Ovary (tissue), 7 donors: ENCODE measurements at regions not wholly inside any gene's neighbourhood (a gene's known extent, or its start where the extent isn't known, plus 50 kb on each side); places are given as distances from the start of the nearest gene placed in this dataset.

Source experiments
- DNase-seq, 5 donors: peaks; one replicate each; pipeline ENCODE4 v3.0.0-alpha.2; 2019 to 2020
- H3K27ac ChIP-seq, 2 donors: fragments of 200-600 bp; one replicate each; pipeline versions ENCODE4 v1.5.1 to v1.8.0; 2019 to 2022
- H3K27me3 ChIP-seq: fragments of 200-600 bp; one replicate; pipeline ENCODE4 v1.8.0; 2022
- H3K36me3 ChIP-seq: fragments of 200-600 bp; sonication (generic); one replicate; pipeline ENCODE4 v1.5.1; 2019
- H3K4me1 ChIP-seq: one replicate; pipeline ENCODE4 v1.8.1; 2013; ENCODE audit warnings: mild to moderate bottlenecking, moderate library complexity; ENCODE audit not compliant: insufficient read depth
- H3K4me3 ChIP-seq: fragments of 200-600 bp; sonication (generic); one replicate; pipeline ENCODE4 v1.5.1; 2017
- H3K9me3 ChIP-seq, 2 donors: fragments of 200-600 bp in 1 of 2; sonication (generic) in 1 of 2; one replicate each; pipeline versions ENCODE4 v1.5.1 to v1.8.1; 2013 to 2019; ENCODE audit warnings: mild to moderate bottlenecking in 1 of 2, moderate library complexity in 1 of 2
- EP300 ChIP-seq: sonication (generic); formaldehyde crosslinking; IDR thresholded peaks from one replicate; pipeline ENCODE4 v1.6.1; 2017; ENCODE audit warnings: antibody characterized with exemption
- POLR2A ChIP-seq: fragments of 450-650 bp; IDR thresholded peaks from one replicate; pipeline ENCODE4 v1.6.1; 2017; ENCODE audit warnings: antibody characterized with exemption, mild to moderate bottlenecking, moderate library complexity
- WGBS, 3 donors: extraction: QIAGEN DNeasy Blood & Tissue Kit in 1 of 3; methylation state at CpG; one replicate each; pipeline versions ENCODE4 v1.1.5 to v1.1.7; 2013 to 2017; 5-methylcytosine and 5-hydroxymethylcytosine counted together
- intact Hi-C, 4 donors: fragments of 100-400 bp; cut with DNase I; formaldehyde crosslinking; loops; one replicate each; pipeline versions ENCODE4 v1.11.0 to v1.15.1; 2022 to 2023
- TF ChIP-seq, protein P1 (sequence below), 3 donors: fragments of 450-650 bp in 2 of 3; fragments of 200-600 bp in 1 of 3; IDR thresholded peaks; one replicate each; pipeline versions ENCODE4 v1.5.1 to v1.8.0; 2016 to 2022; ENCODE audit warnings: antibody characterized with exemption in 3 of 3, mild to moderate bottlenecking in 1 of 3
- donor health status: DM: no; HTN: no; CAD: no; lungs with moderate emphysema.
- donor health status: DM: no; HTN: no; CAD: no.
- donor health status: Bipolar disorder and iron deficiency.
- donor health status: DM: no; HTN: no; CAD: no.
- donor health status: DM: yes; HTN: yes; CAD: no.

DNA sequence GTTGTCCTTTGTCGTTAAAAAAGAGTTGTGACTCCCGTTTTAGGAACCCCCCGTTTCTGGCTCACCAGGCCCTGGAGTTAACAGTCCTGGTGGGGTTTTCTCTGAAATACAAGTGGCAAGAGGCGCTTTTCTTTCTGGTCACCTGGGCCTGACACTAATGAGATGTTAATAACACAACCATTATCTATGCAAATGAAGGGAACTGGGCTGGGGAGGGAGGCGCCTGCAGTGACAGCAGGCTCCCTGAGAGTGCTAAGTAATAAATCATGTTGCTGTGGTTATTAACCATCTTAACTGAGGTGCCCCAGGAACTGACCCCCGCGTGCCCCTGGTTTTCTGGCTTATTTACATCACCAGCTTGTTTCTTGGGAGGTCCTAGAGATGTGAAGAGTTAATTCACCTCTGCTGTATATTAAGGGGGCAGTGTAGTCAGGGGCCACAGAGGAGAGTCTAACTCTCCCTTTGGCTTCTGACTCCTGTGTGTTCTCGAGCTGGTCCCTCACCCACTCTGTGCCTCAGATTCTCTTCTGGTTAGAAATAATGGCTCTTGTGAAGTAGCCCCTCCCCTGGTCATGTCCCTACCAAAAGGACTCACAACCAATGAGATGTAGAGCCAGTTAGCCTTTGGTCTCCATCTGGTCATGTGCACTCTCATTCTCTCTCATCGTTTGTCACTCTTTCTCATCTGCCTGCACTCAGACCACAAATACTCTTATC lies 276.6 kb upstream of the CADM1 start:
- H3K9me3 ChIP-seq, result no peaks in the 10 kb centered on the region
- intact Hi-C loops, result no loop called here
- no peak overlapping the region for H3K27ac ChIP-seq
- no peaks in the 10 kb centered on the region for H3K4me1 ChIP-seq
- TF ChIP-seq, protein P1, sequence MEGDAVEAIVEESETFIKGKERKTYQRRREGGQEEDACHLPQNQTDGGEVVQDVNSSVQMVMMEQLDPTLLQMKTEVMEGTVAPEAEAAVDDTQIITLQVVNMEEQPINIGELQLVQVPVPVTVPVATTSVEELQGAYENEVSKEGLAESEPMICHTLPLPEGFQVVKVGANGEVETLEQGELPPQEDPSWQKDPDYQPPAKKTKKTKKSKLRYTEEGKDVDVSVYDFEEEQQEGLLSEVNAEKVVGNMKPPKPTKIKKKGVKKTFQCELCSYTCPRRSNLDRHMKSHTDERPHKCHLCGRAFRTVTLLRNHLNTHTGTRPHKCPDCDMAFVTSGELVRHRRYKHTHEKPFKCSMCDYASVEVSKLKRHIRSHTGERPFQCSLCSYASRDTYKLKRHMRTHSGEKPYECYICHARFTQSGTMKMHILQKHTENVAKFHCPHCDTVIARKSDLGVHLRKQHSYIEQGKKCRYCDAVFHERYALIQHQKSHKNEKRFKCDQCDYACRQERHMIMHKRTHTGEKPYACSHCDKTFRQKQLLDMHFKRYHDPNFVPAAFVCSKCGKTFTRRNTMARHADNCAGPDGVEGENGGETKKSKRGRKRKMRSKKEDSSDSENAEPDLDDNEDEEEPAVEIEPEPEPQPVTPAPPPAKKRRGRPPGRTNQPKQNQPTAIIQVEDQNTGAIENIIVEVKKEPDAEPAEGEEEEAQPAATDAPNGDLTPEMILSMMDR (IDR thresholded peaks at IDR 0.05), result no peak
- TF ChIP-seq EP300, result no peak
- no peak for TF ChIP-seq POLR2A
- no peak for DNase-seq
- H3K27me3 ChIP-seq, result no peaks in the 10 kb centered on the region
- no peaks in the 10 kb centered on the region for H3K36me3 ChIP-seq
- H3K4me3 ChIP-seq, result no peak overlapping the region
- WGBS, 3 donors, result 73 to 77% (median 75%) methylated on average over 9 of the region's 9 CpGs

DNA sequence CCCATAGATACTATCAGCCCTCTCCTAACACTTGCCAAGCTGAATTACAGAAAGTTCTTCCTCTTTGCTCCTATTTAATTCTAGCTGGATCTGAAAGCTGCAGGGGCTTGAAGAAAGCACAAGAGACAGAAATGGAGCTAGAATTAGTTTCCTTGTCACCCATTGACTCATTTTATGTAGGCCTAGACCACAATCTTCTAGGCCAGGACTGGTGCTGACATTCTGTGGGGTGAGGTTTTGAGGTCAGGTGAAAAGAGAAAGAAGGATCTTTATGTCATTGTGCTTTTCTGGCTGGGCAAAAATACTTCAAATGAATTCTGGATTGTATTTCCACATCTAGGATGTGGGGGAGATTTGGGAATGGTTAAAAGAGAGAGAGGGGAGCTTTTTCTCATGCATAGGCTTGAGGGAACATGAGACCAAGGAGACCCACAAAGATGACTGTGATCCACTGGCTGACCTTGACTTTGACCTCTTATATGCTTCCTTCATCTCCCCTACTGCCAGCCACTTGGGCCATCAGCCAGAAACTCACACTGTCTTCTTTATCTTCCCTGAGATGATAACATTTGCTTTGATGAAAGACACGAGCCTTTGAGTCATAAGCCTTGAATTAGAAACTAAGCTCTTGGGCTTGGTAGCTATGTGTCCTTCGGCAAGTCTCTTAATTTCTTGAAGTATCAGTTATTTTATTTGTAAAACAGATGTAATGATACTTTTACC lies 274.9 kb upstream of the CADM1 start:
- whole genome bisulfite sequencing, 3 donors, result 35 to 53% (median 52%) methylated on average over 2 of the region's 2 CpGs
- H3K27ac ChIP-seq, result no peak overlapping the region
- DNase-seq, result peak in 1 of 5 donors; percentile 23

DNA sequence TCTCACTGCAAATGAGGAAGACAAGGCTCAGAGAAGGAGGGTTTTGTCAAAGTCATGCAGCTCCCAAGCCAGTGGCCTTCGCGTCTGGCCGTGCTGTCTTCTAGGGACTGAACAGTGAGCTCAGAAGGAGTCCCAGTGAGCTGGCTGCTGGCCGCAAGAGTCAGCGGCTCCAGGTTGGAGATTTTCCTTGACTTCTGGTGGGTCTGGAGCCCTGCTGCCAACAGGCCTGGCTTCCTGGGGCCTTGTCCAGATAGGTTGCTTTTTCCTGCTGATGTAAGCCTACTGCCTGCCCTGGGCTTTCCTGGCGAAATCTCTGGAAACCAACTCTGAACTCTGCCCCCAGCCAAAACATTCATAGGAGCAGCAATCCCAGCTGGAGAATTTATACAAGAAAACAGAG lies 272.7 kb upstream of the CADM1 start:
- Histone ChIP-seq H3K27ac (no peak overlapping the region), H3K4me3 (no peak overlapping the region), H3K36me3 (no peaks in the 10 kb centered on the region), H3K4me1 (no peaks in the 10 kb centered on the region), H3K9me3 (no peaks in the 10 kb centered on the region), H3K27me3 (no peaks in the 10 kb centered on the region)
- TF ChIP-seq EP300 (no peak), POLR2A (no peak)
- TF ChIP-seq, protein P1 (IDR thresholded peaks at IDR 0.05), result no peak
- peak in 4 of 5 donors; percentile 16 to 48 (median 24) for DNase-seq
- intact Hi-C loops, result no loop called here
- WGBS, 3 donors, result 47 to 74% (median 56%) methylated on average over 6 of the region's 6 CpGs

More for the DNA sequence above, 274.9 kb upstream of the CADM1 start:
- Histone ChIP-seq H3K4me1 (no peaks in the 10 kb centered on the region), H3K36me3 (no peaks in the 10 kb centered on the region), H3K9me3 (no peaks in the 10 kb centered on the region), H3K4me3 (no peak overlapping the region), H3K27me3 (no peaks in the 10 kb centered on the region)
- TF ChIP-seq EP300, result no peak
- TF ChIP-seq, protein P1 (IDR thresholded peaks at IDR 0.05), result no peak
- no peak for TF ChIP-seq POLR2A
- intact Hi-C loops, result no loop called here

DNA sequence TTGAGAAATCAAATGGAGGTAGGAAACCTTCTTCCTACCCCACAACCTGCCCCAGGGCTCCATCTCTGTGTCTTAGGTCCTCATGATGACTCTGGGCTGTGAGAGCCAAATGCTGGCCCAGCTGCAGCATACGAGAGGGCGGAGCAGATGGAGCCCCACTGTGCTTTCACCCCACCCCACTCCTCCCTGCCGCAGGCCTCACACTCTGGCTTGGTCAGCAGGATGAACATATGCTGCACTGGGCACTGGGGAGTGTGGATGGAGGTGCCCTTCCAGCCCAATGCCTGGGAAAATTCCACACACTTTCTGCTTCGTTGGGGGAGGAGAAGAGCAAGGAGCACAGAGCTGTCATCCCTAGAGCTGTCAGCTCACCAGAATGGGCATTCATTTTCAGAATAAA lies 271.6 kb upstream of the CADM1 start:
- intact Hi-C loops, result no loop called here
- no peak overlapping the region for H3K27ac ChIP-seq
- H3K36me3 ChIP-seq, result no peaks in the 10 kb centered on the region
- H3K4me1 ChIP-seq, result no peaks in the 10 kb centered on the region
- no peaks in the 10 kb centered on the region for H3K27me3 ChIP-seq
- no peaks in the 10 kb centered on the region for H3K9me3 ChIP-seq
- no peak overlapping the region for H3K4me3 ChIP-seq
- 80 to 93% (median 88%) methylated on average over 4 of the region's 4 CpGs for WGBS, 3 donors
- no peak for DNase-seq
- TF ChIP-seq, protein P1 (IDR thresholded peaks at IDR 0.05), result no peak
- no peak for TF ChIP-seq EP300
- no peak for TF ChIP-seq POLR2A
